Spleen (tissue), 11 donors: ENCODE measurements at regions not wholly inside any gene's neighbourhood (a gene's known extent, or its start where the extent isn't known, plus 50 kb on each side); places are given as distances from the start of the nearest gene placed in this dataset.
A peak's percentile ranks its signal among the peaks of the same experiment; 100 is the strongest.

Experiments
- DNase-seq: peaks from one replicate; pipeline ENCODE4 v3.0.0-alpha.2; 2020
- H3K27ac ChIP-seq, 8 donors: fragments of 200-600 bp; sonication (generic) in 7 of 8; 1 replicate in 4 of 8; 2 replicates in 4 of 8; pipeline versions ENCODE4 v1.5.0 to v1.8.0; 2016 to 2021; ENCODE audit warnings: inconsistent platforms in 4 of 8, mild to moderate bottlenecking in 4 of 8, moderate library complexity in 1 of 8
- H3K27me3 ChIP-seq, 7 donors: fragments of 200-600 bp; sonication (generic) in 6 of 7; replicated peaks in 1 of 7; 1 replicate in 4 of 7; 2 replicates in 3 of 7; pipeline versions ENCODE4 v1.5.0 to v1.8.0; 2016 to 2021; ENCODE audit warnings: inconsistent platforms in 3 of 7, mild to moderate bottlenecking in 1 of 7
- H3K36me3 ChIP-seq, 6 donors: fragments of 200-600 bp; sonication (generic) in 5 of 6; 1 replicate in 4 of 6; 2 replicates in 2 of 6; pipeline versions ENCODE4 v1.5.0 to v1.8.0; 2016 to 2021; ENCODE audit warnings: inconsistent platforms in 2 of 6
- H3K4me1 ChIP-seq, 6 donors: fragments of 200-600 bp; sonication (generic) in 5 of 6; 1 replicate in 3 of 6; 2 replicates in 3 of 6; pipeline versions ENCODE4 v1.5.0 to v1.8.0; 2016 to 2021; ENCODE audit warnings: inconsistent platforms in 3 of 6
- H3K4me3 ChIP-seq, 8 donors: fragments of 200-600 bp; sonication (generic) in 7 of 8; 1 replicate in 4 of 8; 2 replicates in 4 of 8; pipeline versions ENCODE4 v1.5.0 to v1.8.0; 2016 to 2021; ENCODE audit warnings: inconsistent platforms in 4 of 8, mild to moderate bottlenecking in 4 of 8, moderate library complexity in 2 of 8
- H3K9me3 ChIP-seq, 8 donors: fragments of 200-600 bp; sonication (generic) in 7 of 8; 1 replicate in 4 of 8; 2 replicates in 4 of 8; pipeline versions ENCODE4 v1.5.0 to v1.8.0; 2016 to 2021; ENCODE audit warnings: inconsistent platforms in 4 of 8
- CTCF ChIP-seq, 11 experiments: fragments of 200-600 bp in 7 of 11; fragments of 450-650 bp in 4 of 11; sonication (generic) in 4 of 11; IDR thresholded peaks in 8 of 11; conservative IDR thresholded peaks in 3 of 11; 1 replicate in 7 of 11; 2 replicates in 4 of 11; pipeline versions ENCODE4 v1.4.0 to v1.8.0; 2016 to 2021; ENCODE audit warnings: antibody characterized with exemption in 11 of 11, inconsistent platforms in 4 of 11, mild to moderate bottlenecking in 1 of 11
- POLR2A ChIP-seq, 3 donors: fragments of 450-650 bp; IDR thresholded peaks; one replicate each; pipeline ENCODE4 v1.5.1; 2017; ENCODE audit warnings: antibody characterized with exemption in 3 of 3, mild to moderate bottlenecking in 1 of 3
- POLR2AphosphoS5 ChIP-seq, 3 donors: sonication (generic); formaldehyde crosslinking; IDR thresholded peaks; one replicate each; pipeline ENCODE4 v1.5.1; 2017; ENCODE audit warnings: antibody characterized with exemption in 3 of 3
- WGBS, 5 donors: extraction: QIAGEN DNeasy Blood & Tissue Kit in 3 of 5; methylation state at CpG; one replicate each; pipeline versions ENCODE4 v1.1.5 to v1.1.7; 2013 to 2018; 5-methylcytosine and 5-hydroxymethylcytosine counted together
- intact Hi-C: fragments of 100-400 bp; cut with DNase I; formaldehyde crosslinking; loops from one replicate; pipeline ENCODE4 v1.15.0; 2023; ENCODE audit warnings: low total_unique reads
- donor health status: healthy with polysubstance abuse.
- donor health status: DM: no; HTN: no; CAD: no; lungs with moderate emphysema.
- donor health status: DM: no; HTN: no; CAD: no.
- donor health status: Bipolar disorder and iron deficiency.
- donor health status: healthy.
- donor health status: DM: no; HTN: no; CAD: no.
- donor health status: DM: yes; HTN: yes; CAD: no.

GRCh38 chr4:160213366-160213765 lies 1110.5 kb downstream of the RAPGEF2 start:
- WGBS, 5 donors: 16 to 76% (median 65%) methylated on average over 1 of the region's 1 CpG
- Histone ChIP-seq H3K27me3 (no peaks in the 10 kb centered on the region), H3K36me3 (no peaks in the 10 kb centered on the region), H3K4me3 (no peak overlapping the region), H3K9me3 (peaks cover 0 to 35% (median 17%) of the 10 kb centered on the region in 8 donors), H3K4me1 (no peaks in the 10 kb centered on the region), H3K27ac (no peak overlapping the region)
- no peak for DNase-seq
- intact Hi-C loops: no loop called here
- TF ChIP-seq POLR2A (IDR thresholded peaks at IDR 0.05) (no peak), CTCF (IDR thresholded peaks at IDR 0.05 in 8 of 11, conservative IDR thresholded peaks at IDR 0.05 in 3 of 11) (no peak), POLR2AphosphoS5 (IDR thresholded peaks at IDR 0.05) (no peak)

- no peak for DNase-seq
- 72 to 93% (median 83%) methylated on average over 1 of the region's 1 CpG for WGBS, 5 donors
- intact Hi-C loops: no loop called here
- H3K9me3 ChIP-seq: peaks cover 0 to 70% (median 46%) of the 10 kb centered on the region in 8 donors
- no peaks in the 10 kb centered on the region for H3K36me3 ChIP-seq
- no peak overlapping the region for H3K27ac ChIP-seq
- H3K4me1 ChIP-seq: no peaks in the 10 kb centered on the region
- no peaks in the 10 kb centered on the region for H3K27me3 ChIP-seq
- no peak overlapping the region for H3K4me3 ChIP-seq
- TF ChIP-seq CTCF (IDR thresholded peaks at IDR 0.05 in 8 of 11, conservative IDR thresholded peaks at IDR 0.05 in 3 of 11): no peak
- no peak for TF ChIP-seq POLR2AphosphoS5 (IDR thresholded peaks at IDR 0.05)
- TF ChIP-seq POLR2A (IDR thresholded peaks at IDR 0.05): no peak
Measured at GRCh38 chr4:160217352-160217751, 1114.5 kb downstream of the RAPGEF2 start.

GRCh38 chr4:160224049-160224448 lies 1121.2 kb downstream of the RAPGEF2 start:
- H3K4me1 ChIP-seq: no peaks in the 10 kb centered on the region
- WGBS, 5 donors: 77 to 88% (median 86%) methylated on average over 3 of the region's 3 CpGs
- H3K36me3 ChIP-seq: no peaks in the 10 kb centered on the region
- no peak for TF ChIP-seq CTCF (IDR thresholded peaks at IDR 0.05 in 8 of 11, conservative IDR thresholded peaks at IDR 0.05 in 3 of 11)
- TF ChIP-seq POLR2A (IDR thresholded peaks at IDR 0.05): no peak
- no peak for TF ChIP-seq POLR2AphosphoS5 (IDR thresholded peaks at IDR 0.05)
- peaks cover 0 to 43% (median 26%) of the 10 kb centered on the region in 8 donors for H3K9me3 ChIP-seq
- H3K27ac ChIP-seq: no peak overlapping the region
- no peak overlapping the region for H3K4me3 ChIP-seq
- intact Hi-C loops: no loop called here
- H3K27me3 ChIP-seq: no peaks in the 10 kb centered on the region
- peak; percentile 48 for DNase-seq

GRCh38 chr4:160233141-160233540 lies 1130.3 kb downstream of the RAPGEF2 start:
- Histone ChIP-seq H3K27me3 (no peaks in the 10 kb centered on the region), H3K27ac (no peak overlapping the region), H3K9me3 (no peaks in the 10 kb centered on the region), H3K4me1 (no peaks in the 10 kb centered on the region), H3K4me3 (no peak overlapping the region), H3K36me3 (no peaks in the 10 kb centered on the region)
- no peak for DNase-seq
- intact Hi-C loops: no loop called here
- TF ChIP-seq POLR2AphosphoS5 (IDR thresholded peaks at IDR 0.05) (no peak), POLR2A (IDR thresholded peaks at IDR 0.05) (no peak), CTCF (IDR thresholded peaks at IDR 0.05 in 8 of 11, conservative IDR thresholded peaks at IDR 0.05 in 3 of 11) (no peak)
- 77 to 86% (median 81%) methylated on average over 3 of the region's 3 CpGs for WGBS, 5 donors
